K562 (cell line): ENCODE measurements at regions not wholly inside any gene's neighbourhood (a gene's known extent, or its start where the extent isn't known, plus 50 kb on each side); places are given as distances from the start of the nearest gene placed in this dataset.

Experiments used
- CREB1 ChIP-seq, 2 experiments: sonication (generic) in 1 of 2; formaldehyde crosslinking in 1 of 2; IDR thresholded peaks; 2 replicates each; pipeline versions ENCODE4 v1.6.1 to v1.8.0; 2012 to 2022; ENCODE audit warnings: inconsistent platforms in 1 of 2, mild to moderate bottlenecking in 1 of 2, missing genetic modification reagents in 1 of 2, moderate library complexity in 1 of 2
- CTCF ChIP-seq, 3 experiments: IDR thresholded peaks in 2 of 3; conservative IDR thresholded peaks in 1 of 3; 2 replicates each; pipeline ENCODE4 v1.5.1; 2011 to 2012; ENCODE audit warnings: low read length in 3 of 3, mild to moderate bottlenecking in 3 of 3, control low read depth in 2 of 3, improper control_type of control experiment in 1 of 3, inconsistent platforms in 1 of 3, low read depth in 1 of 3, mixed read lengths in 1 of 3, moderate library complexity in 1 of 3; ENCODE audit not compliant: insufficient read depth in 2 of 3
- ETV6 ChIP-seq, 3 experiments: fragments of 150-350 bp in 1 of 3; sonication (generic) in 1 of 3; formaldehyde crosslinking in 1 of 3; IDR thresholded peaks; 2 replicates each; pipeline versions ENCODE4 v1.6.1 to v1.8.0; 2014 to 2022; ENCODE audit warnings: borderline replicate concordance in 2 of 3, low read depth in 2 of 3, antibody characterized with exemption in 1 of 3, low read length in 1 of 3, mild to moderate bottlenecking in 1 of 3, missing genetic modification reagents in 1 of 3
- EWSR1 ChIP-seq: fragments of 450-650 bp; IDR thresholded peaks from 2 replicates; pipeline ENCODE4 v1.6.1; 2018; ENCODE audit warnings: borderline replicate concordance, mild to moderate bottlenecking, low read depth, moderate library complexity; ENCODE audit not compliant: partially characterized antibody
- GATAD2A ChIP-seq: fragments of 450-650 bp; IDR thresholded peaks from 2 replicates; pipeline ENCODE4 v1.6.1; 2017
- KLF6 ChIP-seq: fragments of 250-450 bp; sonication (Bioruptor Pico); IDR thresholded peaks from 2 replicates; pipeline ENCODE4 v1.4.0; 2020; ENCODE audit warnings: mild to moderate bottlenecking, moderate library complexity, borderline replicate concordance
- MEF2A ChIP-seq: IDR thresholded peaks from 2 replicates; pipeline ENCODE4 v1.6.1; 2011; ENCODE audit warnings: low read depth, mild to moderate bottlenecking, low read length, moderate library complexity; ENCODE audit not compliant: control insufficient read depth
- PHF21A ChIP-seq: fragments of 450-650 bp; IDR thresholded peaks from 2 replicates; pipeline ENCODE4 v1.6.1; 2017; ENCODE audit warnings: low read depth, borderline replicate concordance
- RBM25 ChIP-seq: fragments of 200-400 bp; formaldehyde crosslinking; IDR thresholded peaks from 2 replicates; pipeline ENCODE4 v1.6.1; 2018; ENCODE audit warnings: low read length, low read depth, moderate library complexity; ENCODE audit not compliant: severe bottlenecking
- SREBF2 ChIP-seq: sonication (generic); formaldehyde crosslinking; IDR thresholded peaks from 2 replicates; pipeline ENCODE4 v1.4.0; 2020; ENCODE audit warnings: mild to moderate bottlenecking, missing genetic modification reagents
- ZHX1 ChIP-seq: fragments of 150-350 bp; conservative IDR thresholded peaks from 2 replicates; pipeline ENCODE4 v1.6.1; 2014; ENCODE audit warnings: low read length
- ZNF384 ChIP-seq: IDR thresholded peaks from 2 replicates; pipeline ENCODE4 v1.6.1; 2012; ENCODE audit warnings: low read depth, low read length, improper control_type of control experiment
- TF ChIP-seq, protein P1 (sequence below): fragments of 250-450 bp; sonication (Bioruptor Pico); IDR thresholded peaks from 2 replicates; pipeline ENCODE4 v1.5.1; 2021; ENCODE audit warnings: mild to moderate bottlenecking

DNA sequence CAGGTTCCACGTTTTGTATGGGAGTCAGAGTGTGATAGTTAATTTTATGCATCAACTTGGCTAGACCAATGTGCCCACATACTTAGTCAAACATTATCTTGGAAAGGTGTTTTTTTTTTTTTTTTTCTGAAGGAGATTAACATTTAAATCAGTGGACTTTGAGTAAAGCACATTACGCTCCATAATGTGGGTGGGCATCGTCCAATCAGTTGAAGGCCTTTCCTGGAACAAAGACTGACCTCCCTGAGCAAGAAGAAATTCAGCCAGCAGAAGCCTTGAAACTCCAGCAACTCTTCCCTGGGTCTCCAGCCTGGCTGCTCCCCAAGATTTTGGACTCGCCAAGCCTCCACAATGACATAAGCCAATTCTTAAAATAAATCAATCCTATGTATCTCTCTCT is 711.4 kb downstream of the MTRR start:
- TF ChIP-seq CREB1 (IDR thresholded peaks at IDR 0.05) (no peak), CREB1 (CRISPR knock-in tag; IDR thresholded peaks at IDR 0.05) (no peak), CTCF (IDR thresholded peaks at IDR 0.05 in 2 of 3, conservative IDR thresholded peaks at IDR 0.05 in 1 of 3; ENCODE audit: insufficient read depth in 2 of 3, low read depth in 1 of 3, low read length in 3 of 3) (no peak), SREBF2 (CRISPR knock-in tag) (no peak), MEF2A (no peak), ZHX1 (no peak), ZNF384 (no peak), KLF6 (CRISPR knock-in tag) (no peak), ETV6 (IDR thresholded peaks at IDR 0.05; ENCODE audit: borderline replicate concordance in 1 of 2, low read depth in 2 of 2, low read length in 1 of 2) (no peak), ETV6 (CRISPR knock-in tag; IDR thresholded peaks at IDR 0.05; ENCODE audit: borderline replicate concordance) (no peak), RBM25 (no peak), EWSR1 (no peak), PHF21A (no peak), GATAD2A (no peak)
- TF ChIP-seq, protein P1, sequence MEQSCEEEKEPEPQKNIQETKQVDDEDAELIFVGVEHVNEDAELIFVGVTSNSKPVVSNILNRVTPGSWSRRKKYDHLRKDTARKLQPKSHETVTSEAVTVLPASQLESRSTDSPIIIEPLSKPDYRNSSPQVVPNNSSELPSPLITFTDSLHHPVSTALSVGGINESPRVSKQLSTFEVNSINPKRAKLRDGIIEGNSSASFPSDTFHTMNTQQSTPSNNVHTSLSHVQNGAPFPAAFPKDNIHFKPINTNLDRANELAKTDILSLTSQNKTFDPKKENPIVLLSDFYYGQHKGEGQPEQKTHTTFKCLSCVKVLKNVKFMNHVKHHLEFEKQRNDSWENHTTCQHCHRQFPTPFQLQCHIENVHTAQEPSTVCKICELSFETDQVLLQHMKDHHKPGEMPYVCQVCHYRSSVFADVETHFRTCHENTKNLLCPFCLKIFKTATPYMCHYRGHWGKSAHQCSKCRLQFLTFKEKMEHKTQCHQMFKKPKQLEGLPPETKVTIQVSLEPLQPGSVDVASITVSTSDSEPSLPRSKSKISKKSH (CRISPR knock-in tag) = no peak
